Loucy (cell line): ENCODE measurements at regions not wholly inside any gene's neighbourhood (a gene's known extent, or its start where the extent isn't known, plus 50 kb on each side); places are given as distances from the start of the nearest gene placed in this dataset.

ENCODE experiments used
- H2AFZ ChIP-seq: fragments of 200-600 bp; sonication (generic); 2 replicates; pipeline ENCODE4 v1.6.0; 2016; ENCODE audit warnings: antibody characterized with exemption, mild to moderate bottlenecking, low read length, moderate library complexity
- H3F3A ChIP-seq: fragments of 200-600 bp; 2 replicates; pipeline ENCODE4 v1.6.0; 2016; ENCODE audit warnings: antibody characterized with exemption, low read depth, mild to moderate bottlenecking
- H3K27me3 ChIP-seq: fragments of 200-600 bp; sonication (generic); 2 replicates; pipeline ENCODE4 v1.6.1; 2014; ENCODE audit warnings: low read length, mild to moderate bottlenecking; ENCODE audit not compliant: insufficient read depth, poor library complexity, severe bottlenecking
- H3K36me3 ChIP-seq: fragments of 200-600 bp; sonication (generic); 2 replicates; pipeline ENCODE4 v1.6.1; 2016; ENCODE audit warnings: low read length; ENCODE audit not compliant: insufficient read depth
- H3K4me1 ChIP-seq: fragments of 200-600 bp; sonication (generic); 2 replicates; pipeline ENCODE4 v1.5.1; 2014; ENCODE audit warnings: low read length, mild to moderate bottlenecking; ENCODE audit not compliant: insufficient read depth, poor library complexity, severe bottlenecking
- H3K4me2 ChIP-seq: fragments of 200-600 bp; sonication (generic); 2 replicates; pipeline ENCODE4 v1.6.0; 2014; ENCODE audit warnings: antibody characterized with exemption, low read length, low read depth, mild to moderate bottlenecking; ENCODE audit not compliant: poor library complexity, severe bottlenecking
- H3K4me3 ChIP-seq: fragments of 200-600 bp; sonication (generic); 2 replicates; pipeline ENCODE4 v1.5.1; 2014; ENCODE audit warnings: low read length, mild to moderate bottlenecking, mixed read lengths; ENCODE audit not compliant: poor library complexity, severe bottlenecking
- H3K79me2 ChIP-seq: fragments of 200-600 bp; sonication (generic); 2 replicates; pipeline ENCODE4 v1.6.1; 2014; ENCODE audit warnings: low read length; ENCODE audit not compliant: insufficient read depth
- H3K9ac ChIP-seq: fragments of 200-600 bp; sonication (generic); 2 replicates; pipeline ENCODE4 v1.6.0; 2014; ENCODE audit warnings: mild to moderate bottlenecking, low read depth, low read length, moderate library complexity; ENCODE audit not compliant: poor library complexity, severe bottlenecking
- H3K9me2 ChIP-seq: fragments of 200-600 bp; sonication (generic); replicated peaks from 2 replicates; pipeline ENCODE4 v1.6.1; 2016; ENCODE audit warnings: low read depth, low read length, mixed read lengths
- H3K9me3 ChIP-seq: fragments of 200-600 bp; sonication (generic); 2 replicates; pipeline ENCODE4 v1.6.1; 2014; ENCODE audit warnings: mild to moderate bottlenecking, antibody characterized with exemption, low read length, low read depth; ENCODE audit not compliant: insufficient read depth
- H4K20me1 ChIP-seq: fragments of 200-600 bp; sonication (generic); 2 replicates; pipeline ENCODE4 v1.6.0; 2014; ENCODE audit warnings: antibody characterized with exemption, low read length, mild to moderate bottlenecking; ENCODE audit not compliant: insufficient read depth, poor library complexity, severe bottlenecking
- EZH2phosphoT487 ChIP-seq: fragments of 200-600 bp; IDR thresholded peaks from 2 replicates; pipeline ENCODE4 v1.6.1; 2018; ENCODE audit warnings: antibody characterized with exemption, mild to moderate bottlenecking, moderate library complexity, borderline replicate concordance
- TF ChIP-seq, protein P1 (sequence below): fragments of 200-600 bp; sonication (generic); conservative IDR thresholded peaks from 2 replicates; pipeline ENCODE4 v1.5.1; 2014; ENCODE audit warnings: mild to moderate bottlenecking, antibody characterized with exemption, low read length

- Histone ChIP-seq H3K4me2 (no peak overlapping the region), H4K20me1 (no peaks in the 10 kb centered on the region), H3K79me2 (no peaks in the 10 kb centered on the region), H3K27me3 (no peaks in the 10 kb centered on the region), H3K4me3 (no peak overlapping the region), H3K4me1 (no peaks in the 10 kb centered on the region), H3F3A (no peaks in the 10 kb centered on the region), H3K9ac (no peak overlapping the region), H3K9me3 (no peaks in the 10 kb centered on the region), H3K9me2 (no peaks in the 10 kb centered on the region), H2AFZ (no peak overlapping the region), H3K36me3 (no peaks in the 10 kb centered on the region)
- TF ChIP-seq, protein P1, sequence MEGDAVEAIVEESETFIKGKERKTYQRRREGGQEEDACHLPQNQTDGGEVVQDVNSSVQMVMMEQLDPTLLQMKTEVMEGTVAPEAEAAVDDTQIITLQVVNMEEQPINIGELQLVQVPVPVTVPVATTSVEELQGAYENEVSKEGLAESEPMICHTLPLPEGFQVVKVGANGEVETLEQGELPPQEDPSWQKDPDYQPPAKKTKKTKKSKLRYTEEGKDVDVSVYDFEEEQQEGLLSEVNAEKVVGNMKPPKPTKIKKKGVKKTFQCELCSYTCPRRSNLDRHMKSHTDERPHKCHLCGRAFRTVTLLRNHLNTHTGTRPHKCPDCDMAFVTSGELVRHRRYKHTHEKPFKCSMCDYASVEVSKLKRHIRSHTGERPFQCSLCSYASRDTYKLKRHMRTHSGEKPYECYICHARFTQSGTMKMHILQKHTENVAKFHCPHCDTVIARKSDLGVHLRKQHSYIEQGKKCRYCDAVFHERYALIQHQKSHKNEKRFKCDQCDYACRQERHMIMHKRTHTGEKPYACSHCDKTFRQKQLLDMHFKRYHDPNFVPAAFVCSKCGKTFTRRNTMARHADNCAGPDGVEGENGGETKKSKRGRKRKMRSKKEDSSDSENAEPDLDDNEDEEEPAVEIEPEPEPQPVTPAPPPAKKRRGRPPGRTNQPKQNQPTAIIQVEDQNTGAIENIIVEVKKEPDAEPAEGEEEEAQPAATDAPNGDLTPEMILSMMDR = no peak
- TF ChIP-seq EZH2phosphoT487 = no peak
These were observed 140.5 kb upstream of the TNP1 start for GRCh38 chr2:217000406-217000805.

DNA sequence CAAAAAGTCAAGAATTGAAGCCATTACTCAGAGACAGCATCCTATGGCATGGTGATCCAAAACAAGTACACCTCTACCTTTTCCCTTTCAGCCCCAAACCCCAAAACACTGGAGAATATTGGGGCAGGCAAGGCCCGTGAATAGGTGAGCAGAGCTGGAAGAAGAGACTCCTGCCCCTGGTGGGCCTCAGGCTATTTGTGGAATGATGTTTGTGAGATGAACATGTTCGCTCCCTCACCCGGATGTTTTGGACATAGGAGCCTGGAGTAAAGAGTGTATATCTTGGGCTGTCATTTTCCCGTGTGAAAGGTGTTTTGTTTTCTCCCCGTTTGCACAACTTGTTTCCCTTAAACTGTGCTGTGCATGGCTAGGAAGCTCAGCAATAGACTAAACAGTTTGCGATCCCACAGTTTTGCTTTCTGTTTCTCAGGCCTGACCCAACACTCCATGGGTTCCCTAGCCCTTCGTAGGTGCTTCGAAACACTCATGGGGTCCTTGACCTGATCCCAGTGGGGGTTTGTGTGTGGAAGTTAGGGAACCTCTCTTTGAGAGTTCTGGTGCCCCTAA lies 136.5 kb upstream of the TNP1 start:
- TF ChIP-seq, protein P1 = no peak
- no peak for TF ChIP-seq EZH2phosphoT487
- no peak overlapping the region for H2AFZ ChIP-seq
- H3K27me3 ChIP-seq = no peaks in the 10 kb centered on the region
- no peak overlapping the region for H3K9ac ChIP-seq
- H3K9me3 ChIP-seq = no peaks in the 10 kb centered on the region
- H4K20me1 ChIP-seq = no peaks in the 10 kb centered on the region
- H3K4me1 ChIP-seq = no peaks in the 10 kb centered on the region
- no peaks in the 10 kb centered on the region for H3K36me3 ChIP-seq
- H3K4me2 ChIP-seq = no peak overlapping the region
- no peaks in the 10 kb centered on the region for H3K9me2 ChIP-seq
- H3F3A ChIP-seq = no peaks in the 10 kb centered on the region
- H3K79me2 ChIP-seq = no peaks in the 10 kb centered on the region
- H3K4me3 ChIP-seq = no peak overlapping the region

DNA sequence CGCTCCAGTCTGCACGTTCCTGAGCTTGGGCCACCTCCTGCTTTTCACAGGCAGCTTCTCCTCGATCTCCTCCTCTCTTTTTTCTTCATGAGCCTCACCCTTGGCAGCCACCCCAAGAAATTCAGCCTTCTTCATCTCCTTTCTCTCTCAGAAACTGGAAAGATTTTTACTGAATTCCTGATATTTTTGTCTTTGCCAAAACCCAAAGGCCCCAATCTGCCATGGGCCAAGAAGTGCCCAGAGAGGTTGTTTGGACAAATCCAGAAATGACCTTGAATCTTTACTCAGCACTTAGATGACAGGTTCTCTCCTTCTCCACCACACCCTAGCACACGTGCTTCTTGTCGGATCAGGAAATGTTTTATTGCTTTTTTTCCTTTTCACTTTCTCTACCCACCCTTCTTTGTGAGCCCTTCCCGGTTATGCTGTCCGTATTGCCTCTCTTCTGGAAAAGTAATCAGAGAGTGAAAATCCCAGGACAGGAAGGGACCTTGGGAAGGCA lies 134.5 kb upstream of the TNP1 start:
- TF ChIP-seq, protein P1 = no peak
- TF ChIP-seq EZH2phosphoT487 = no peak
- no peaks in the 10 kb centered on the region for H3K4me1 ChIP-seq
- no peaks in the 10 kb centered on the region for H3F3A ChIP-seq
- no peaks in the 10 kb centered on the region for H3K9me3 ChIP-seq
- no peak overlapping the region for H3K4me2 ChIP-seq
- no peaks in the 10 kb centered on the region for H3K27me3 ChIP-seq
- no peak overlapping the region for H3K9ac ChIP-seq
- no peaks in the 10 kb centered on the region for H3K36me3 ChIP-seq
- no peak overlapping the region for H2AFZ ChIP-seq
- H3K9me2 ChIP-seq = no peaks in the 10 kb centered on the region
- H4K20me1 ChIP-seq = no peaks in the 10 kb centered on the region
- no peaks in the 10 kb centered on the region for H3K79me2 ChIP-seq
- H3K4me3 ChIP-seq = no peak overlapping the region
